ENCODE measurements at regions not wholly inside any gene's neighbourhood (a gene's known extent, or its start where the extent isn't known, plus 50 kb on each side); places are given as distances from the start of the nearest gene placed in this dataset.

GRCh38 chr13:60756306-60756705, 359.3 kb downstream of the TDRD3 start:
- DNase-seq (ENCODE audit: low read depth in 1 of 2, low spot score in 1 of 2): peak in 1 of 2 experiments; percentile 30
- in situ Hi-C loops (cut with HindIII; ENCODE audit: low pct_unique_long_range_greater_than_20kb, low sequenced_read_pairs): no loop called here
- no peak for TF ChIP-seq JUND (IDR thresholded peaks at IDR 0.05; ENCODE audit: low read depth)

GRCh38 chr13:60755380-60756163, 358.6 kb downstream of the TDRD3 start:
- DNase-seq (ENCODE audit: low read depth in 1 of 2, low spot score in 1 of 2): peak in 1 of 2 experiments; percentile 9
- TF ChIP-seq JUND (IDR thresholded peaks at IDR 0.05; ENCODE audit: low read depth): no peak
- in situ Hi-C loops (cut with HindIII; ENCODE audit: low pct_unique_long_range_greater_than_20kb, low sequenced_read_pairs): no loop called here

- DNase-seq (ENCODE audit: low read depth in 1 of 2, low spot score in 1 of 2): no peak
- no peak for TF ChIP-seq JUND (IDR thresholded peaks at IDR 0.05; ENCODE audit: low read depth)
- in situ Hi-C loops (cut with HindIII; ENCODE audit: low pct_unique_long_range_greater_than_20kb, low sequenced_read_pairs): no loop called here
These were observed 357.4 kb downstream of the TDRD3 start for GRCh38 chr13:60754211-60755090.

GRCh38 chr13:60753641-60754040, 356.6 kb downstream of the TDRD3 start:
- DNase-seq (ENCODE audit: low read depth in 1 of 2, low spot score in 1 of 2): no peak
- in situ Hi-C loops (cut with HindIII; ENCODE audit: low pct_unique_long_range_greater_than_20kb, low sequenced_read_pairs): no loop called here
- TF ChIP-seq JUND (IDR thresholded peaks at IDR 0.05; ENCODE audit: low read depth): no peak

- TF ChIP-seq JUND (IDR thresholded peaks at IDR 0.05; ENCODE audit: low read depth): no peak
- in situ Hi-C loops (cut with HindIII; ENCODE audit: low pct_unique_long_range_greater_than_20kb, low sequenced_read_pairs): no loop called here
- DNase-seq (ENCODE audit: low read depth in 1 of 2, low spot score in 1 of 2): no peak
These were observed 348.3 kb downstream of the TDRD3 start for GRCh38 chr13:60745343-60745742.

- DNase-seq (ENCODE audit: low read depth in 1 of 2, low spot score in 1 of 2): no peak
- in situ Hi-C loops (cut with HindIII; ENCODE audit: low pct_unique_long_range_greater_than_20kb, low sequenced_read_pairs): no loop called here
- no peak for TF ChIP-seq JUND (IDR thresholded peaks at IDR 0.05; ENCODE audit: low read depth)
These were observed 336.9 kb downstream of the TDRD3 start for GRCh38 chr13:60733933-60734332.

DNA sequence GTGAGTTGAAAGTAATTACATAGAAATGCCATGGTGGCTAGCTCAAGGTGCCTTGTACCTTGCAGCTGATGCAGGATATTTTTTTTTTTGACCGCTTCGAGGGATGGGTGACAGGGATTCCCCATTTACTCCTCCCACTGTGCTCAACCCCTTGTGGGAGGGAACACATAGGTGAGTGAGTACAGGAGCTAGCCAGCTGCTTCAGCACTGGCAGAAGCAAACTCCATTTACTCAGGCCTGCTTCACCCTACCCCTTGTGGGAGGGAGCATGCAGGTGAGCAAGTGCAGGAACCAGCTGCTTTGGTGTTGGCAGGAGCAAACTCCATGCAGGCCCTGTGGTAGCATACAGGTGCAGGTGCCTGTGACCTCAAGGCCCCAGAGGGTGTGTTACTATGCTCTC, 330.1 kb downstream of the TDRD3 start:
- in situ Hi-C loops (cut with HindIII; ENCODE audit: low pct_unique_long_range_greater_than_20kb, low sequenced_read_pairs): no loop called here
- peak in 1 of 2 experiments; percentile 16 for DNase-seq (ENCODE audit: low read depth in 1 of 2, low spot score in 1 of 2)
- TF ChIP-seq JUND (IDR thresholded peaks at IDR 0.05; ENCODE audit: low read depth): no peak

DNA sequence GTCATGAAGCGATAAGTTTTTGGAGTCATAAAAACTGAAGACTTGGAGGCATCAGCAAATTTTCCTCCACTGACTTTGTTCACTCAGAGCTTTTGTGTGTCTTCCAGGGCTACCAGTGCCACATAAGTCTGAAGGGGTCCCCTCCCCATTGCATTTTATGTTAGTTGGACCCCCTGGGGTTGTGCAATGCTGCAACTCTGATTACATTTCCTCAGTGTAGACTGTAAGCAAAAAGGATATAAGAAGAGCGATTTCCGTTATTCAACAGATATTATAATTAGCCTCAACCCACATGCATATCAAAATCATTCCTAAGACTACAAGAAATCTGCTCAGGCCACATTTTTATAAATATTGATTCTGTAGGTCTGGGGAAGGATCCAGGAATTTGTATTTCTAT, 324.0 kb downstream of the TDRD3 start:
- in situ Hi-C loops (cut with HindIII; ENCODE audit: low pct_unique_long_range_greater_than_20kb, low sequenced_read_pairs): no loop called here
- no peak for TF ChIP-seq JUND (IDR thresholded peaks at IDR 0.05; ENCODE audit: low read depth)
- no peak for DNase-seq (ENCODE audit: low read depth in 1 of 2, low spot score in 1 of 2)

DNA sequence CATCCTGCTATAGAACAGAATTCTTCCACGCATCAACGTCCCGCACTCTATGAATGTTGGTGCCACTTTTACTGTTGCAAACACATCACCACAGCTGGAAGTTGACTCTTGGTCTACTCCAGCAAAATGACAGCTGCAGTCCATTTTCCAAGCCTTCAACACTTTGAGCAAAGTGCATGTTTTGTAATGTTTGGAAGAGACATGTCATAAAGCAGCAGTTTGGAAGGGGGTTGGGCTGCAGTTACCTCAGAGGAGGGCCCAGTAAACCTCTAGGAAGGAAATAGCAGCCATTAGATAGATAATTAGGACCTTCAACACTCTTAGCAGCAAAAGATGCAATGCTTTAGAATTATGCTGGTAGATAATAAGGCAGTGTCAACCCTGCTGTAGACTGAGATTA, 323.6 kb downstream of the TDRD3 start:
- no peak for TF ChIP-seq JUND (IDR thresholded peaks at IDR 0.05; ENCODE audit: low read depth)

DNA sequence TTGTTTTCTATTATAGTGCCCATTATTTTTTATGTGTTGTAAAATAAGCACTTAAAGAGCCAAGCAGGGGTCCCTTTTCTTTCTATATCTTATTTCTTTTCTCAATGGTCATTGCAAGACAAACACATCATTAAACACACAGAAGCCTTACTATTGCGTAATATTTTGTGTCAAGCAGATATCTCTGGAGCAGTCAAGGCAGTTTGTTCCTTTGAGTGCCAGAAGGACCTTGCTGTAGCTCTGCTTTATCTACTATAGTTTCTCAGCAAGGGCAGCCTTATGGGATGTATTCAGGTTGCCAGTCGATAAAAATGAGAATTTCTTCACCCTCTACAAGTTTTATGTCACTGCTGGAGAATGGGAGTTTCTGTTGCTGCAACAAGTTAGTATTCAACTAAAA, 319.3 kb downstream of the TDRD3 start:
- no peak for TF ChIP-seq JUND (IDR thresholded peaks at IDR 0.05; ENCODE audit: low read depth)
- in situ Hi-C loops (cut with HindIII; ENCODE audit: low pct_unique_long_range_greater_than_20kb, low sequenced_read_pairs): no loop called here
- no peak for DNase-seq (ENCODE audit: low read depth in 1 of 2, low spot score in 1 of 2)

More for the DNA sequence above, 323.6 kb downstream of the TDRD3 start:
- in situ Hi-C loops (cut with HindIII; ENCODE audit: low pct_unique_long_range_greater_than_20kb, low sequenced_read_pairs): no loop called here
- no peak for DNase-seq (ENCODE audit: low read depth in 1 of 2, low spot score in 1 of 2)

- DNase-seq (ENCODE audit: low read depth in 1 of 2, low spot score in 1 of 2): no peak
- in situ Hi-C loops (cut with HindIII; ENCODE audit: low pct_unique_long_range_greater_than_20kb, low sequenced_read_pairs): no loop called here
- TF ChIP-seq JUND (IDR thresholded peaks at IDR 0.05; ENCODE audit: low read depth): no peak
These were observed 310.9 kb downstream of the TDRD3 start for GRCh38 chr13:60707878-60708277.

DNA sequence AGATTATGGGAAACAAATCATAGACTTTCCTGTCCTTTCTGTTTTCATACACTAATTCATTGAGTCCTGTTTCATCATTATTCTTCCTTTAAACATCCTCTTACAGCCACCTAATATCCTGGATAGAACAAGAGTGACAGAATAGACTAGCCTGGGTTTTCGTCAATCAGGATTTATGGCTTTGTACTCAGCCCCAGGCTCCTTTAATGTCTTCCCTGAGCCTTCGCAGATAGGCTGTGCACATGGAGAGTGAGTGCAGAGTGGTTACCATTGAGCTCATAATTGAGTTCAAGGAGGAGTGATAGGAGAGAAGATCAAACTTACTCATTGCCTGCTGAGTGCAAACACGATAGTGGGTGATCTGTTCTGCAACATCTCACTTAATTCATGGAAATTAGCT, 304.9 kb downstream of the TDRD3 start:
- in situ Hi-C loops (cut with HindIII; ENCODE audit: low pct_unique_long_range_greater_than_20kb, low sequenced_read_pairs): no loop called here
- no peak for DNase-seq (ENCODE audit: low read depth in 1 of 2, low spot score in 1 of 2)
- TF ChIP-seq JUND (IDR thresholded peaks at IDR 0.05; ENCODE audit: low read depth): no peak

DNA sequence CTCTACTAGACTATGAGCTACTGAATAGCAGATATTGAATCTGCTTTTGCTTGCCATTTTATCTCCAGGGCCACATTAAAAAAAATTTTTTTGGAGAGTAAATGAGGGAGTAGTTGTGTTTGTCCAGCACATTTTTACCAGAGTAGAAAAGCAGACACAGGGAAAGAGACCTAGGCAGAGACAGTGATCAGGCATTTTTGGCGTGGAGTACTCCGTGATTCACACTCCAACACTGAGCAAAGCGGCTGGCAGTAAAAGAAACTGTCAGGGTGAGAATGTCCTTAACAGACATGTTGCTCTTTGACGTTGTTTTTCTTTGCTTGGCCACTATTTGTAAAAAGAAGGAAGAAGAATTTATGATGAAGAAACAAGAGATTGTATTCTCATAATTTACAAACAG, 304.0 kb downstream of the TDRD3 start:
- in situ Hi-C loops (cut with HindIII; ENCODE audit: low pct_unique_long_range_greater_than_20kb, low sequenced_read_pairs): no loop called here
- DNase-seq (ENCODE audit: low read depth in 1 of 2, low spot score in 1 of 2): no peak
- no peak for TF ChIP-seq JUND (IDR thresholded peaks at IDR 0.05; ENCODE audit: low read depth)
